SK-N-SH (cell line): ENCODE measurements at regions not wholly inside any gene's neighbourhood (a gene's known extent, or its start where the extent isn't known, plus 50 kb on each side); places are given as distances from the start of the nearest gene placed in this dataset.

ENCODE experiments used
- CHD2 ChIP-seq: fragments of 150-350 bp; IDR thresholded peaks from 2 replicates; pipeline ENCODE4 v1.6.1; 2018; ENCODE audit warnings: low read length; ENCODE audit not compliant: partially characterized antibody
- CTCF ChIP-seq: fragments of 200-600 bp; sonication (generic); IDR thresholded peaks from 2 replicates; pipeline ENCODE4 v1.6.1; 2017; ENCODE audit warnings: antibody characterized with exemption, mild to moderate bottlenecking, moderate library complexity
- GABPA ChIP-seq: IDR thresholded peaks from 2 replicates; pipeline ENCODE4 v1.4.0; 2012; ENCODE audit warnings: low read depth, mild to moderate bottlenecking
- IRF3 ChIP-seq: fragments of 150-350 bp; IDR thresholded peaks from 2 replicates; pipeline ENCODE4 v1.6.1; 2016; ENCODE audit warnings: mild to moderate bottlenecking, low read depth, low read length
- JUND ChIP-seq: IDR thresholded peaks from 2 replicates; pipeline ENCODE4 v1.4.0; 2012
- TAF1 ChIP-seq: IDR thresholded peaks from 2 replicates; pipeline ENCODE4 v1.6.1; 2012; ENCODE audit warnings: low read depth, mild to moderate bottlenecking, low read length, moderate library complexity, borderline replicate concordance
- TCF12 ChIP-seq: IDR thresholded peaks from 2 replicates; pipeline ENCODE4 v1.4.0; 2012

GRCh38 chr9:18385696-18386490, 88.1 kb upstream of the ADAMTSL1 start:
- TF ChIP-seq TCF12: no peak
- TF ChIP-seq TAF1: no peak
- no peak for TF ChIP-seq JUND
- TF ChIP-seq GABPA: no peak
- no peak for TF ChIP-seq CHD2
- no peak for TF ChIP-seq IRF3
- TF ChIP-seq CTCF: no peak
